Smooth muscle cell (in vitro differentiated cells): ENCODE measurements at regions not wholly inside any gene's neighbourhood (a gene's known extent, or its start where the extent isn't known, plus 50 kb on each side); places are given as distances from the start of the nearest gene placed in this dataset.

ENCODE experiments used
- DNase-seq: peaks from one replicate; lab custom pipeline; 2025; ENCODE audit not compliant: unreplicated experiment; lab: John Stamatoyannopoulos, UW
- H2AFZ ChIP-seq: fragments of 200-600 bp; sonication (generic); 2 replicates; pipeline ENCODE4 v1.6.0; 2016; ENCODE audit warnings: antibody characterized with exemption, low read depth, mild to moderate bottlenecking
- H3F3A ChIP-seq: fragments of 200-600 bp; sonication (generic); 2 replicates; pipeline ENCODE4 v1.6.0; 2017; ENCODE audit warnings: antibody characterized with exemption, low read depth
- H3K27ac ChIP-seq: fragments of 200-600 bp; sonication (generic); 2 replicates; pipeline ENCODE4 v1.5.1; 2016; ENCODE audit warnings: low read depth, mild to moderate bottlenecking
- H3K27me3 ChIP-seq: fragments of 200-600 bp; sonication (generic); 2 replicates; pipeline ENCODE4 v1.6.1; 2016; ENCODE audit warnings: low read depth, mild to moderate bottlenecking
- H3K36me3 ChIP-seq: fragments of 200-600 bp; sonication (generic); 2 replicates; pipeline ENCODE4 v1.5.1; 2016; ENCODE audit warnings: low read depth
- H3K4me1 ChIP-seq: fragments of 200-600 bp; sonication (generic); 2 replicates; pipeline ENCODE4 v1.5.1; 2016; ENCODE audit warnings: low read depth
- H3K4me2 ChIP-seq: fragments of 200-600 bp; sonication (generic); 2 replicates; pipeline ENCODE4 v1.6.0; 2016; ENCODE audit warnings: mild to moderate bottlenecking
- H3K4me3 ChIP-seq: fragments of 200-600 bp; sonication (generic); 2 replicates; pipeline ENCODE4 v1.5.1; 2016; ENCODE audit warnings: mild to moderate bottlenecking
- H3K79me2 ChIP-seq: fragments of 200-600 bp; sonication (generic); 2 replicates; pipeline ENCODE4 v1.6.0; 2016; ENCODE audit warnings: low read depth, mild to moderate bottlenecking
- H3K9ac ChIP-seq: fragments of 200-600 bp; sonication (generic); 2 replicates; pipeline ENCODE4 v1.6.0; 2016; ENCODE audit warnings: low read depth
- H3K9me3 ChIP-seq: fragments of 200-600 bp; sonication (generic); replicated peaks from 2 replicates; pipeline ENCODE4 v1.5.1; 2016; ENCODE audit warnings: low read depth
- H4K20me1 ChIP-seq: fragments of 200-600 bp; sonication (generic); 2 replicates; pipeline ENCODE4 v1.6.0; 2016; ENCODE audit warnings: low read depth
- WGBS: methylation state at CpG from one replicate; pipeline ENCODE4 v1.1.7; 2016; ENCODE audit warnings: low lambda C conversion rate; 5-methylcytosine and 5-hydroxymethylcytosine counted together
- TF ChIP-seq, protein P1 (sequence below): fragments of 200-600 bp; sonication (generic); IDR thresholded peaks from 2 replicates; pipeline ENCODE4 v1.5.1; 2017; ENCODE audit warnings: borderline replicate concordance, mild to moderate bottlenecking, antibody characterized with exemption; ENCODE audit not compliant: insufficient read depth, poor library complexity, severe bottlenecking

DNA sequence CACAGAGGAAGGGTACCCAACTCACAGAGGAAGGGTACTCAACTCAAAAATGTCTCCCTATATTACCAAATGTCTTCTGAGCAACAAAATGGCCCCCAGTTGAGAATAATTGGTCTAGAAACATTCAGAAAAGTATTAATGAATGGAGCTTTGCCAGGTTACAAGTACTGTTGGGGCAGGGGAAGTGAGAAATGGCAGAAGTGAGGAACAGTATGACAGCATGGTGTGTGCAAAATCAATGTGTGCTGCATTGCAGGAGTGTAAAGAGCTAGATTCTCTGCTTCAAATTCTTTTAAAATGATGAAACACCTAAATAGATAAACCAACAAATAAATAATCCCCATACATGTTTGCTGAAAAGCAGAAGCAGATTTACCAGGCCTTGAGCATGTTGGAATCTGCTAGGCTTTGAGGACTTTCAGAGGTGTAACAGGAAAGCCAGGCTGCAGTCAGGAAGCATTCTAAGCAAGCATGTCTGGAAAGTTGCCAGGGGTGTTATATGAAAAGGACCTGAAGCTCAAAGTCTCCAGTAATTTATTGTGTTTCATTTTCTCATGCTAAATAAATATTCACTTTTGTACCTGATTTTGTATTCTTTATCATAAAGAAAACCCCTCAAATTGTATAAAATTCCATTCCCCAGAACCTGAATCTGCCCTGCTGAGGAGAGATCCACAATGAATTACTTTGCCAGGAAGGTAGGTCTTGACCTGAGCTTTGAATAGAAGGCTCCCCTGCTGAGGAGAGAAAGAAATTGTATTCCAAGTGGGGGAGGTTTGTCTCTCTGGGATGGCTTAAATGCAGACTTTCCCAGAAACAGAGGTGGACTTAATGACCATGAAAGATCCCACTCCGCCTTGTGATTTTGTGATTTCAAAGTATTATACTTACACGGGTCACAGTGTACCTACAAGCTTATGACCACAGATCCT lies 265.0 kb upstream of the MARCKS start:
- no peaks in the 10 kb centered on the region for H4K20me1 ChIP-seq
- H3K4me3 ChIP-seq, result no peak overlapping the region
- H3K4me2 ChIP-seq, result no peak overlapping the region
- no peaks in the 10 kb centered on the region for H3K79me2 ChIP-seq
- DNase-seq, result no peak
- no peaks in the 10 kb centered on the region for H3K9me3 ChIP-seq
- H3K27me3 ChIP-seq, result no peaks in the 10 kb centered on the region
- TF ChIP-seq, protein P1, sequence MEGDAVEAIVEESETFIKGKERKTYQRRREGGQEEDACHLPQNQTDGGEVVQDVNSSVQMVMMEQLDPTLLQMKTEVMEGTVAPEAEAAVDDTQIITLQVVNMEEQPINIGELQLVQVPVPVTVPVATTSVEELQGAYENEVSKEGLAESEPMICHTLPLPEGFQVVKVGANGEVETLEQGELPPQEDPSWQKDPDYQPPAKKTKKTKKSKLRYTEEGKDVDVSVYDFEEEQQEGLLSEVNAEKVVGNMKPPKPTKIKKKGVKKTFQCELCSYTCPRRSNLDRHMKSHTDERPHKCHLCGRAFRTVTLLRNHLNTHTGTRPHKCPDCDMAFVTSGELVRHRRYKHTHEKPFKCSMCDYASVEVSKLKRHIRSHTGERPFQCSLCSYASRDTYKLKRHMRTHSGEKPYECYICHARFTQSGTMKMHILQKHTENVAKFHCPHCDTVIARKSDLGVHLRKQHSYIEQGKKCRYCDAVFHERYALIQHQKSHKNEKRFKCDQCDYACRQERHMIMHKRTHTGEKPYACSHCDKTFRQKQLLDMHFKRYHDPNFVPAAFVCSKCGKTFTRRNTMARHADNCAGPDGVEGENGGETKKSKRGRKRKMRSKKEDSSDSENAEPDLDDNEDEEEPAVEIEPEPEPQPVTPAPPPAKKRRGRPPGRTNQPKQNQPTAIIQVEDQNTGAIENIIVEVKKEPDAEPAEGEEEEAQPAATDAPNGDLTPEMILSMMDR, result no peak
- no peaks in the 10 kb centered on the region for H3F3A ChIP-seq
- H3K4me1 ChIP-seq, result peaks cover 33% of the 10 kb centered on the region
- WGBS, result 87% methylated on average over 2 of the region's 2 CpGs
- H3K27ac ChIP-seq, result no peak overlapping the region
- no peak overlapping the region for H3K9ac ChIP-seq
- H3K36me3 ChIP-seq, result no peaks in the 10 kb centered on the region
- H2AFZ ChIP-seq, result no peak overlapping the region

DNA sequence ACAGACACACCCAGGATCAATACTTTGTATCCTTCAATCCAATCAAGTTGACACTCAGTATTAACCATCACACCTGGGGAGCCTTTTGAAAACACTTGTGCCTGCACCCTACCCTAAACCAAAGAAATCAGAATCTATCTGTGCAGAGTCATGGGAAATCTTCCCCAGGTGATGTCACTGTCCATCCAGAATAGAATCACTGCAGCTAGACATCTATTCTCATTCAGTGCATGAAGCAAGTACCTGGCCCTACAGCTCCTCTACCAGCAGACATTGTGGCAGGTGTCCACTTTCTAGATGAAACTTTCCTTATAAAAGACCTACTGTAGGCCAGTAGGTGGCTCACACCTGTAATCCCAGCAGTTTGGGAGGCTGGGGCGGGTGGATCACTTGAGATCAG lies 262.4 kb upstream of the MARCKS start:
- Histone ChIP-seq H3K27me3 (no peaks in the 10 kb centered on the region), H3K9ac (no peak overlapping the region), H3F3A (no peaks in the 10 kb centered on the region), H3K36me3 (no peaks in the 10 kb centered on the region), H3K4me2 (no peak overlapping the region), H3K27ac (no peak overlapping the region), H3K4me3 (no peak overlapping the region), H3K79me2 (no peaks in the 10 kb centered on the region), H2AFZ (no peak overlapping the region), H4K20me1 (no peaks in the 10 kb centered on the region), H3K9me3 (no peaks in the 10 kb centered on the region), H3K4me1 (peaks cover 24% of the 10 kb centered on the region)
- 100% methylated on average over 1 of the region's 1 CpG for WGBS
- no peak for DNase-seq
- TF ChIP-seq, protein P1, result no peak

GRCh38 chr6:113595911-113596376 lies 261.2 kb upstream of the MARCKS start:
- no peak overlapping the region for H3K27ac ChIP-seq
- no peak overlapping the region for H3K4me2 ChIP-seq
- TF ChIP-seq, protein P1, result no peak
- no peak overlapping the region for H3K4me3 ChIP-seq
- H3F3A ChIP-seq, result no peaks in the 10 kb centered on the region
- H3K36me3 ChIP-seq, result no peaks in the 10 kb centered on the region
- peaks cover 24% of the 10 kb centered on the region for H3K4me1 ChIP-seq
- H2AFZ ChIP-seq, result no peak overlapping the region
- H3K9me3 ChIP-seq, result no peaks in the 10 kb centered on the region
- no peak overlapping the region for H3K9ac ChIP-seq
- H4K20me1 ChIP-seq, result no peaks in the 10 kb centered on the region
- no peak for DNase-seq
- WGBS, result 74% methylated on average over 6 of the region's 6 CpGs
- no peaks in the 10 kb centered on the region for H3K79me2 ChIP-seq
- H3K27me3 ChIP-seq, result no peaks in the 10 kb centered on the region
